ENCODE measurements at regions not wholly inside any gene's neighbourhood (a gene's known extent, or its start where the extent isn't known, plus 50 kb on each side); places are given as distances from the start of the nearest gene placed in this dataset.

DNA sequence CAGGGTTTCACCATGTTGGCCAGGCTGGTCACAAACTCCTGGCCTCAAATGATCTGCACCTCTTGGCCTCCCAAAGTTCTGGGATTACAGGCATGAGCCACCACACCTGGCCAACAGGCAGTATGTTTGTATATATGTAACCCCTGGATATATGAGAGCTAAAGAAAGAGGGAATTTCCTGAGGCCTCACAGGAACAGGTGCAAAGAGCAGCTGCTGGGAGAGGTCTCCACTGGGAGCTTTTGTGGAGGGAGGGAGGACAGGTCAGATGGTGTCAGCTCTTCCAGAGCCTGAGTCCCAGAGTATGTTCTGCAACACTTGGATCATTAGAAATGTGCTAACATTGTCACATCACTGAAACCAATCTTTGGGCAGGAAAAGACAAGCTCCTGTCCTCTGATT lies 110.1 kb upstream of the KIF5B start:
- H3K4me2 ChIP-seq (ENCODE audit: low read depth, low read length, poor library complexity, severe bottlenecking), result no peak overlapping the region
- H3K9me2 ChIP-seq (replicated peaks; ENCODE audit: insufficient read depth, low read length), result no peaks in the 10 kb centered on the region

DNA sequence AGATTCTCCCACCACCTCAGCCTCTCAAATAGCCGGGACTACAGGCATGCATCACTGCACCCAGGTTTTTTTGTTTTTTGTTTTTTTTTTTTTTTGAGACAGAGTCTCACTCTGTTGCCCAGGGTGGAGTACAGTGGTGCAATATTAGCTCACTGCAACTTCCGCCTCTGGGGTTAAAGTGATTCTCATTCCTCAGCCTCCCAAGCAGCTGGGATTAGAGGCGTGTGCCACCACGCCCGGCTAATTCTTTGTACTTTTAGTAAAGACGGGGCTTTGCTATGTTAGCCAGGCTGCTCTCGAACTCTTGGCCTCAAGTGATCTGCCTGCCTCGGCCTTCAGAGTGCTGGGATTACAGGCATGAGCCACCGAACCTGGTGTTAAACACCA lies 107.5 kb upstream of the KIF5B start:
- H3K9ac ChIP-seq (ENCODE audit: low read length), result no peak overlapping the region

More for the DNA sequence above, 110.1 kb upstream of the KIF5B start:
- Histone ChIP-seq H3K27ac (ENCODE audit: low read length) (no peak overlapping the region), H3K36me3 (ENCODE audit: insufficient read depth, low read length) (no peaks in the 10 kb centered on the region), H3K9ac (ENCODE audit: low read length) (no peak overlapping the region), H3K79me2 (ENCODE audit: low read length) (no peaks in the 10 kb centered on the region), H3K9me3 (ENCODE audit: low read length) (no peaks in the 10 kb centered on the region), H3K4me1 (ENCODE audit: low read length) (no peaks in the 10 kb centered on the region), H3K4me3 (ENCODE audit: low read length) (no peak overlapping the region), H4K20me1 (ENCODE audit: insufficient read depth, low read depth, low read length) (no peaks in the 10 kb centered on the region), H2AFZ (ENCODE audit: low read length) (no peak overlapping the region), H3K27me3 (ENCODE audit: low read length) (no peaks in the 10 kb centered on the region)
- no peak for DNase-seq

DNA sequence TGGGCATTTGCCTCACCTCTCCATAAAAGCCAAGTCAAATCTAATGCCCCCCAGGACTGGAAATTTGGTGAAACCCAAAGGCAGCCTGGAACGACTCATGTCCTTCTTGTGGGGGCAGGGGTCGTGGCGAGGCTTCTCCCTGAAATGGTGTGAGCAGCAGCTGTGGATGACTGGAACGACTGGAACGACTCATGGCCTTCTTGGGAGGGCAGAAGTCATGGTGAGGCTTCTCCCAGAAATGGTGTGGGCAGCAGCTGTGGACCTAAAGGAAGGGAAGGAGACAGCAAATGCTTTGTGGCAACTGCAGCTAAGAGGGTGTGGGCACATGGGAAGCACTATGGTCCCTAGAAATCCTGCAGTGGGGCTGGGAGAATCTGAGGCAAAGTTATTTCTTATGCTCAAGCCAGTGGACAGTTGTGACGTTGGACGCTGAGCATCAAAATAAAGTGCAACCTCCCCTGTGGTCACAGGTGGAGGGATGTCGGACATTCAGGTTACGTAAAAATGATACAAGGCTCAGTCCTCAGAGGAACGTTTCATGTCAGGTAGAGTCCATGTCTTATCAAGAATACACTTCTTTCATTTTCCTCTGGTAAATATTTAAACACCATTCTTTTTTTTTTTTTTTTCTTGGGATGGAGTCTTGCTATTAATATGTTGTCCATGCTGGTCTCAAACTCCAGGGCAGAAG lies 107.0 kb upstream of the KIF5B start:
- Histone ChIP-seq H3K4me1 (ENCODE audit: low read length) (no peaks in the 10 kb centered on the region), H3K9me3 (ENCODE audit: low read length) (no peaks in the 10 kb centered on the region), H4K20me1 (ENCODE audit: insufficient read depth, low read depth, low read length) (no peaks in the 10 kb centered on the region), H3K27ac (ENCODE audit: low read length) (no peak overlapping the region), H3K27me3 (ENCODE audit: low read length) (no peaks in the 10 kb centered on the region), H3K9me2 (replicated peaks; ENCODE audit: insufficient read depth, low read length) (no peaks in the 10 kb centered on the region), H3K9ac (ENCODE audit: low read length) (no peak overlapping the region), H2AFZ (ENCODE audit: low read length) (no peak overlapping the region), H3K4me2 (ENCODE audit: low read depth, low read length, poor library complexity, severe bottlenecking) (no peak overlapping the region), H3K79me2 (ENCODE audit: low read length) (no peaks in the 10 kb centered on the region), H3K36me3 (ENCODE audit: insufficient read depth, low read length) (no peaks in the 10 kb centered on the region), H3K4me3 (ENCODE audit: low read length) (no peak overlapping the region)
- no peak for DNase-seq

More for the DNA sequence above, 107.5 kb upstream of the KIF5B start:
- Histone ChIP-seq H3K4me2 (ENCODE audit: low read depth, low read length, poor library complexity, severe bottlenecking) (no peak overlapping the region), H3K27me3 (ENCODE audit: low read length) (no peaks in the 10 kb centered on the region), H3K9me3 (ENCODE audit: low read length) (no peaks in the 10 kb centered on the region), H3K4me1 (ENCODE audit: low read length) (no peaks in the 10 kb centered on the region), H3K9me2 (replicated peaks; ENCODE audit: insufficient read depth, low read length) (no peaks in the 10 kb centered on the region), H2AFZ (ENCODE audit: low read length) (no peak overlapping the region), H3K36me3 (ENCODE audit: insufficient read depth, low read length) (no peaks in the 10 kb centered on the region), H3K27ac (ENCODE audit: low read length) (no peak overlapping the region), H3K4me3 (ENCODE audit: low read length) (no peak overlapping the region), H3K79me2 (ENCODE audit: low read length) (no peaks in the 10 kb centered on the region), H4K20me1 (ENCODE audit: insufficient read depth, low read depth, low read length) (no peaks in the 10 kb centered on the region)
- no peak for DNase-seq

DNA sequence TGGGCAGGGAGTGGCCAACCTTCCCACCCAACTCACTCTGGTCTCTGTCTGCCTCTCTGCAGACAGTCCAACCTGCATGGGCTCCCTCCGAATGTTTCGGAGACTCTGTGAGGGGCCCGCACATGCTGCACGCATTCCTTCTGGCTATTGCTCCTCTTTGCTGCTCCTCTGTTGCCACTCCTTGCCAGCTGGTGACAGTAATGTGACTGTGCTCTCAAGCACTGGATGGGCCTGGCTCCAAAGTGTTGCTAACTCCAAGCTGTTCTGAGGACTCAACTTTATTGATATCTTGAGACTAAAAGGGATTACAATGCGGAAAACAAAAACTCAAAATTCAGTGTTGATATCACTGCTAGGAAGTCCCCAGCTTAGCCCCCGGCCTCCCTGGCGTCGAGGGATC lies 105.4 kb upstream of the KIF5B start:
- Histone ChIP-seq H4K20me1 (ENCODE audit: insufficient read depth, low read depth, low read length) (no peaks in the 10 kb centered on the region), H3K36me3 (ENCODE audit: insufficient read depth, low read length) (no peaks in the 10 kb centered on the region), H3K4me1 (ENCODE audit: low read length) (no peaks in the 10 kb centered on the region), H3K4me3 (ENCODE audit: low read length) (no peak overlapping the region), H3K9ac (ENCODE audit: low read length) (no peak overlapping the region), H3K27ac (ENCODE audit: low read length) (no peak overlapping the region), H3K9me3 (ENCODE audit: low read length) (no peaks in the 10 kb centered on the region), H2AFZ (ENCODE audit: low read length) (no peak overlapping the region), H3K9me2 (replicated peaks; ENCODE audit: insufficient read depth, low read length) (no peaks in the 10 kb centered on the region), H3K79me2 (ENCODE audit: low read length) (no peaks in the 10 kb centered on the region), H3K4me2 (ENCODE audit: low read depth, low read length, poor library complexity, severe bottlenecking) (no peak overlapping the region), H3K27me3 (ENCODE audit: low read length) (no peaks in the 10 kb centered on the region)
- DNase-seq, result no peak

DNA sequence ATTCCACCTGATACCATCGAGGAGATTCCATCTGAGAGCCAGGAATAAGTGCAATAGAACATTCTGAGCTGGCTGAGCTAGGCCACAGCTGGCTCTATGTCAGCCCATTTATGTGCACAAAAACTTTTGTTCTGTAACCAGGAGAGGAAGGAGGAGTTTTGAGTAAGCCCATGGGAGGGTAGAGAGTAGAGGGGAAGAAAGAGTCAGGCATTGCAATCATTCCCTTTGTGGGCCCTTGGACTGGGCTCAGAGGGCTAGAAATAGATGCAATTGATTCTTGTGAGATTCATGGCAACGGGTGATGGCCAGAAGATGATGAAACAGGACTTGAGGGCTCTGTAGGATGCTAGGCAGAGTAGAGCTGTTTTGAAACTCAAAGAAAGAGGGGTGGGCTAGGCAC lies 104.6 kb upstream of the KIF5B start:
- H3K4me1 ChIP-seq (ENCODE audit: low read length), result no peaks in the 10 kb centered on the region
- H3K27me3 ChIP-seq (ENCODE audit: low read length), result no peaks in the 10 kb centered on the region
- no peaks in the 10 kb centered on the region for H3K36me3 ChIP-seq (ENCODE audit: insufficient read depth, low read length)
- DNase-seq, result no peak
- H3K27ac ChIP-seq (ENCODE audit: low read length), result no peak overlapping the region
- no peaks in the 10 kb centered on the region for H3K9me3 ChIP-seq (ENCODE audit: low read length)
- H2AFZ ChIP-seq (ENCODE audit: low read length), result no peak overlapping the region
- H4K20me1 ChIP-seq (ENCODE audit: insufficient read depth, low read depth, low read length), result no peaks in the 10 kb centered on the region
- no peak overlapping the region for H3K4me2 ChIP-seq (ENCODE audit: low read depth, low read length, poor library complexity, severe bottlenecking)
- H3K79me2 ChIP-seq (ENCODE audit: low read length), result no peaks in the 10 kb centered on the region
- H3K9me2 ChIP-seq (replicated peaks; ENCODE audit: insufficient read depth, low read length), result no peaks in the 10 kb centered on the region
- no peak overlapping the region for H3K9ac ChIP-seq (ENCODE audit: low read length)
- no peak overlapping the region for H3K4me3 ChIP-seq (ENCODE audit: low read length)

DNA sequence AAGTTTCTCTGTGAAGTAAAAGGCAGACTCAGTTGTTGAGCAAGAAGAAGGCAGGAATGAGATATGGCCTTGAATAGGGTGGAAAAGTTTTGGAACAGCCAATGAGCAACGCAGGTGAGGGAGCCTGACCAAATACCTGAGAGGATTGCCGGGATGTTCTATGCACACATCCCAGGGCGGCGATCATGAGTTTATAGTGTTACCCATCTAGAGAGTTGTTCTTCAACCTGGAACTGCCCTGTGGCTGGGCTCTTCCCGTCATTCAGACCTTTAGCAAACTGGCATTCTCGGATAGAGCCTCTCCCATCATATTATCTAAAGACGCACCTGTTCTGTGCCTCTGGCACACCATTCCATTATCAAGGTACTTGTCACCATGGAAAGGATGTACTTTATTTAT lies 103.0 kb upstream of the KIF5B start:
- H2AFZ ChIP-seq (ENCODE audit: low read length), result no peak overlapping the region
- H3K27me3 ChIP-seq (ENCODE audit: low read length), result no peaks in the 10 kb centered on the region
- no peak for DNase-seq
- no peaks in the 10 kb centered on the region for H3K9me3 ChIP-seq (ENCODE audit: low read length)
- no peaks in the 10 kb centered on the region for H3K4me1 ChIP-seq (ENCODE audit: low read length)
- H3K36me3 ChIP-seq (ENCODE audit: insufficient read depth, low read length), result no peaks in the 10 kb centered on the region
- no peak overlapping the region for H3K4me2 ChIP-seq (ENCODE audit: low read depth, low read length, poor library complexity, severe bottlenecking)
- H3K4me3 ChIP-seq (ENCODE audit: low read length), result no peak overlapping the region
- H4K20me1 ChIP-seq (ENCODE audit: insufficient read depth, low read depth, low read length), result no peaks in the 10 kb centered on the region
- H3K9me2 ChIP-seq (replicated peaks; ENCODE audit: insufficient read depth, low read length), result no peaks in the 10 kb centered on the region
- H3K27ac ChIP-seq (ENCODE audit: low read length), result no peak overlapping the region
- no peak overlapping the region for H3K9ac ChIP-seq (ENCODE audit: low read length)
- no peaks in the 10 kb centered on the region for H3K79me2 ChIP-seq (ENCODE audit: low read length)

DNA sequence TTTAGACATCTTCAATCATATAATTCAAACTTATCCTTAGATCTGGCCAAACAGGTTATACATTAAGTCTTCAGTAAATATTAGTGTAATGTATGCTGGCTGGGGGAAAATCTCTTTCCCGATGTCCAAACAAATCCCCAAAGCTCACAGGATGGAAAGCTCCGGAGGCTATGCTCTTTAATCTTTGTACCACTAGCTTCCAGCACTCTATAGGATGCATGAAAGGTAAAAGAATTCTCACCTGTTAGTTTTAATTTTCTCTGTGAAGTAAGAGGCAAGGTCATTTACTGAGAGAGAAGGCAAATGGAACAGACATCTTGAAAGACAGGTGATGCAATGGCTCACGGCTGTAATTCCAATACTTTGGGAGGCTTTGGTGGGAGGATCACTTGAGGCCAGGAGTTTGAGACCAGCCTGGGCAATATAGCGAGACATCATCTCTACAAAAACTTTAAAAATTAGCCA lies 99.8 kb upstream of the KIF5B start:
- DNase-seq, result no peak
- Histone ChIP-seq H3K36me3 (ENCODE audit: insufficient read depth, low read length) (no peaks in the 10 kb centered on the region), H3K27ac (ENCODE audit: low read length) (no peak overlapping the region), H3K27me3 (ENCODE audit: low read length) (peaks cover 3% of the 10 kb centered on the region; the same call in 1 of the 2 replicates), H3K9ac (ENCODE audit: low read length) (no peak overlapping the region), H2AFZ (ENCODE audit: low read length) (no peak overlapping the region), H3K9me3 (ENCODE audit: low read length) (no peaks in the 10 kb centered on the region), H3K4me3 (ENCODE audit: low read length) (no peak overlapping the region), H3K79me2 (ENCODE audit: low read length) (no peaks in the 10 kb centered on the region), H3K9me2 (replicated peaks; ENCODE audit: insufficient read depth, low read length) (no peaks in the 10 kb centered on the region), H3K4me1 (ENCODE audit: low read length) (no peaks in the 10 kb centered on the region), H3K4me2 (ENCODE audit: low read depth, low read length, poor library complexity, severe bottlenecking) (no peak overlapping the region), H4K20me1 (ENCODE audit: insufficient read depth, low read depth, low read length) (no peaks in the 10 kb centered on the region)

DNA sequence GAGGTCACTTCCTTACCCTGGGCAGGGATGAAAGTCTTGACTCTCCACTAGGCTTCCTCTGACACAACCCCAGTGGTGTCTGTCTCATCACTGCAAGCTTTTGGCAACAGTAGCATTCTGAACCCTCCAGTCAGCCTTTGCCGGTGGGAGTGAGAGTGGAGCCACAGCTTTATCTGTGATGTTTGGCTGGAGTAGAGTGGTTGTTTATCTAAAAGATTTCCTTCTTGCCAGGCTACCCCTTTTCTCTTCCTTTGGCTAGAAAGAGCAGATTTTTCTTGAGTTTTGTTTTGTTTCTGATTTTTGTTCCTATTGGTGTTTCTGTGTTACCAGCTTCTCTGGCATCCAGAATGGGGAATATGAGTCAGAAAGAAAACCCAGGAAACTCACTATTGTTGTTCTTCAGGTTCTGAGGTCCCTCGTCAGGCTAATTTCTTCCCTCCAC lies 98.9 kb upstream of the KIF5B start:
- Histone ChIP-seq H3K9ac (ENCODE audit: low read length) (no peak overlapping the region), H2AFZ (ENCODE audit: low read length) (no peak overlapping the region), H3K79me2 (ENCODE audit: low read length) (no peaks in the 10 kb centered on the region), H3K36me3 (ENCODE audit: insufficient read depth, low read length) (no peaks in the 10 kb centered on the region), H3K27me3 (ENCODE audit: low read length) (peaks cover 3% of the 10 kb centered on the region; the same call in 1 of the 2 replicates), H3K4me1 (ENCODE audit: low read length) (no peaks in the 10 kb centered on the region), H3K4me3 (ENCODE audit: low read length) (no peak overlapping the region), H3K9me3 (ENCODE audit: low read length) (no peaks in the 10 kb centered on the region), H3K9me2 (replicated peaks; ENCODE audit: insufficient read depth, low read length) (no peaks in the 10 kb centered on the region), H4K20me1 (ENCODE audit: insufficient read depth, low read depth, low read length) (no peaks in the 10 kb centered on the region), H3K4me2 (ENCODE audit: low read depth, low read length, poor library complexity, severe bottlenecking) (no peak overlapping the region), H3K27ac (ENCODE audit: low read length) (no peak overlapping the region)
- no peak for DNase-seq
